Cardiac muscle cell (in vitro differentiated cells and primary cell): ENCODE measurements at regions not wholly inside any gene's neighbourhood (a gene's known extent, or its start where the extent isn't known, plus 50 kb on each side); places are given as distances from the start of the nearest gene placed in this dataset.

Source experiments
- DNase-seq, 2 donors: peaks; one replicate each; pipeline versions ENCODE4 v3.0.0 to v3.0.0-alpha.2; 2010 to 2017; ENCODE audit warnings: low read depth in 1 of 2, low spot score in 1 of 2
- H3K27ac ChIP-seq: fragments of 200-600 bp; sonication (generic); 2 replicates; pipeline ENCODE4 v1.5.1; 2016
- H3K27me3 ChIP-seq: fragments of 200-600 bp; sonication (generic); 2 replicates; pipeline ENCODE4 v1.6.0; 2016; ENCODE audit warnings: control low read depth
- H3K36me3 ChIP-seq: fragments of 200-600 bp; sonication (generic); 2 replicates; pipeline ENCODE4 v1.5.1; 2016; ENCODE audit warnings: control low read depth
- H3K4me1 ChIP-seq: fragments of 200-600 bp; sonication (generic); 2 replicates; pipeline ENCODE4 v1.8.1; 2017; ENCODE audit warnings: low read depth, mild to moderate bottlenecking, mixed run types
- H3K4me3 ChIP-seq: fragments of 200-600 bp; sonication (generic); 2 replicates; pipeline ENCODE4 v1.5.1; 2016; ENCODE audit warnings: mild to moderate bottlenecking
- H3K9me3 ChIP-seq: fragments of 200-600 bp; sonication (generic); 2 replicates; pipeline ENCODE4 v1.5.1; 2017; ENCODE audit warnings: low read depth, mild to moderate bottlenecking, control low read depth
- CTCF ChIP-seq: IDR thresholded peaks from 2 replicates; pipeline ENCODE4 v1.5.1; 2012; ENCODE audit warnings: low read depth, mild to moderate bottlenecking, low read length

- no peak for TF ChIP-seq CTCF
- no peak for DNase-seq
- no peaks in the 10 kb centered on the region for H3K9me3 ChIP-seq
- H3K27ac ChIP-seq, result no peak overlapping the region
- no peaks in the 10 kb centered on the region for H3K4me1 ChIP-seq
- no peaks in the 10 kb centered on the region for H3K27me3 ChIP-seq
- H3K4me3 ChIP-seq, result no peak overlapping the region
- no peaks in the 10 kb centered on the region for H3K36me3 ChIP-seq
Measured at GRCh38 chr9:30310711-30311110, 2073.7 kb upstream of the ACO1 start.

DNA sequence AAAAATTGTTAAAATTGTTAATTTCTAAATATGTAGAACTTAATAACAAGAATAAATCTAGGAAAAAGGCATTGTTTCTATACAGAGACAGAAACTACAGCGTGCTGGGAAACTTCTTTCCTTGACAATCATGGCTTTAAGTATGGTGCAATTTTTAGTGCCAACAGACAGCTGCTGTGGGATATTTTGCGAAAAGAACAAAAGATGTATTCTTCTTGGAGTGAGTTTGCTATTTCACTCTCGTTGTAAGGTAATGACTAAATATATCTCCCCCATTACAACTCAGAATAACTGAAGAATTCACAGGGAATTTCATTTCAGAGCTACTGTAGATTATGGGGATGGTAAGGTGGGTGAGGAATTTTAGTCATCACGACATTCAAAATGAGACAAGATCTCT is 2055.0 kb upstream of the ACO1 start:
- H3K4me3 ChIP-seq, result no peak overlapping the region
- no peaks in the 10 kb centered on the region for H3K27me3 ChIP-seq
- H3K9me3 ChIP-seq, result no peaks in the 10 kb centered on the region
- DNase-seq, result no peak
- no peaks in the 10 kb centered on the region for H3K36me3 ChIP-seq
- no peaks in the 10 kb centered on the region for H3K4me1 ChIP-seq
- no peak overlapping the region for H3K27ac ChIP-seq
- no peak for TF ChIP-seq CTCF

DNA sequence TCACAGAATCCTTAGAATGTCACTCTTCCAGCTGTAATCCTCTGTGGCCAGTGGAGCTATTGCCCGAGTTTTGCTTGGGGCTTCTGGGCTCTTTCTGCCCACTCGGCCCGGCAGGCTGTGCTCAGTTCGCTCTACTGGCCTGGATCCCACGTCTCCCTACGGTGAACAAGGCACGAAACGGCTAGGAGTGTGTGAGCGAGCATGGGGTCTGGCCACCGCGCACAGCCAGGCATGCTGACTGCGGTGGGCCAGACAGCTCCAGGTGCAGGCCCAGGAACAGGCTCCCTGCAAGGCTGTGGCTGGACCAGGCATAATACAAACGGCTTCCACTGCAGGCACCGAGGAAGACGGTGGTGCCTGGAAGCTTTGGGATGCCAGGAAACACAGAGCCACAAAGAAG is 2035.5 kb upstream of the ACO1 start:
- TF ChIP-seq CTCF, result no peak
- Histone ChIP-seq H3K4me1 (no peaks in the 10 kb centered on the region), H3K36me3 (no peaks in the 10 kb centered on the region), H3K4me3 (no peak overlapping the region), H3K9me3 (no peaks in the 10 kb centered on the region), H3K27ac (no peak overlapping the region), H3K27me3 (no peaks in the 10 kb centered on the region)
- no peak for DNase-seq

- DNase-seq, result no peak
- Histone ChIP-seq H3K4me3 (no peak overlapping the region), H3K4me1 (no peaks in the 10 kb centered on the region), H3K27me3 (no peaks in the 10 kb centered on the region), H3K27ac (no peak overlapping the region), H3K36me3 (no peaks in the 10 kb centered on the region), H3K9me3 (no peaks in the 10 kb centered on the region)
- no peak for TF ChIP-seq CTCF
Measured at GRCh38 chr9:30349526-30350513, 2034.6 kb upstream of the ACO1 start.

- no peak for TF ChIP-seq CTCF
- no peak for DNase-seq
- no peak overlapping the region for H3K27ac ChIP-seq
- no peaks in the 10 kb centered on the region for H3K4me1 ChIP-seq
- H3K36me3 ChIP-seq, result no peaks in the 10 kb centered on the region
- H3K27me3 ChIP-seq, result no peaks in the 10 kb centered on the region
- H3K9me3 ChIP-seq, result no peaks in the 10 kb centered on the region
- no peak overlapping the region for H3K4me3 ChIP-seq
Measured at GRCh38 chr9:30356221-30356620, 2028.2 kb upstream of the ACO1 start.
